ENCODE measurements at regions not wholly inside any gene's neighbourhood (a gene's known extent, or its start where the extent isn't known, plus 50 kb on each side); places are given as distances from the start of the nearest gene placed in this dataset.

GRCh38 chr1:4467241-4467640 lies 187.2 kb upstream of the AJAP1 start:
- no peak overlapping the region for H3K4me3 ChIP-seq
- intact Hi-C loops (cut with DNase I; ENCODE audit: low total_unique reads), result no loop called here
- peak in 1 of 2 donors; percentile 25 for DNase-seq
- no peaks in the 10 kb centered on the region for H3K4me1 ChIP-seq
- no peaks in the 10 kb centered on the region for H3K9me3 ChIP-seq
- H3K27me3 ChIP-seq, result no peaks in the 10 kb centered on the region
- no peak for TF ChIP-seq CTCF (IDR thresholded peaks at IDR 0.05)
- H3K36me3 ChIP-seq, result no peaks in the 10 kb centered on the region
- no peak overlapping the region for H3K27ac ChIP-seq

- no peak for TF ChIP-seq CTCF (IDR thresholded peaks at IDR 0.05)
- Histone ChIP-seq H3K27me3 (no peaks in the 10 kb centered on the region), H3K27ac (no peak overlapping the region), H3K4me1 (no peaks in the 10 kb centered on the region), H3K36me3 (no peaks in the 10 kb centered on the region), H3K4me3 (no peak overlapping the region), H3K9me3 (no peaks in the 10 kb centered on the region)
- intact Hi-C loops (cut with DNase I; ENCODE audit: low total_unique reads), result no loop called here
- peak in 1 of 2 donors; percentile 15 for DNase-seq
These were observed 186.0 kb upstream of the AJAP1 start for GRCh38 chr1:4468386-4468785.

- DNase-seq, result peak in 1 of 2 donors; percentile 33
- no peaks in the 10 kb centered on the region for H3K4me1 ChIP-seq
- H3K27me3 ChIP-seq, result no peaks in the 10 kb centered on the region
- no peak overlapping the region for H3K4me3 ChIP-seq
- no peak for TF ChIP-seq CTCF (IDR thresholded peaks at IDR 0.05)
- no peaks in the 10 kb centered on the region for H3K9me3 ChIP-seq
- H3K27ac ChIP-seq, result no peak overlapping the region
- intact Hi-C loops (cut with DNase I; ENCODE audit: low total_unique reads), result no loop called here
- H3K36me3 ChIP-seq, result no peaks in the 10 kb centered on the region
These were observed 185.4 kb upstream of the AJAP1 start for GRCh38 chr1:4468804-4469514.

GRCh38 chr1:4476394-4476793 lies 178.0 kb upstream of the AJAP1 start:
- Histone ChIP-seq H3K36me3 (no peaks in the 10 kb centered on the region), H3K9me3 (peaks cover 0 to 19% (median 7%) of the 10 kb centered on the region in 3 donors), H3K27me3 (peaks cover 0 to 1% of the 10 kb centered on the region in 2 donors), H3K4me3 (no peak overlapping the region), H3K4me1 (no peaks in the 10 kb centered on the region), H3K27ac (no peak overlapping the region)
- intact Hi-C loops (cut with DNase I; ENCODE audit: low total_unique reads), result no loop called here
- no peak for DNase-seq
- TF ChIP-seq CTCF (IDR thresholded peaks at IDR 0.05), result no peak

GRCh38 chr1:4481451-4481850 lies 173.0 kb upstream of the AJAP1 start:
- DNase-seq, result peak in 1 of 2 donors; percentile 58
- intact Hi-C loops (cut with DNase I; ENCODE audit: low total_unique reads), result no loop called here

More at GRCh38 chr1:4481451-4481850, 173.0 kb upstream of the AJAP1 start:
- no peaks in the 10 kb centered on the region for H3K36me3 ChIP-seq
- no peak overlapping the region for H3K27ac ChIP-seq
- H3K27me3 ChIP-seq, result peaks cover 0 to 14% of the 10 kb centered on the region in 2 donors
- H3K9me3 ChIP-seq, result peaks cover 0 to 9% (median 7%) of the 10 kb centered on the region in 3 donors
- TF ChIP-seq CTCF (IDR thresholded peaks at IDR 0.05), result no peak
- no peak overlapping the region for H3K4me3 ChIP-seq
- no peaks in the 10 kb centered on the region for H3K4me1 ChIP-seq

Measured in tibial artery (tissue), 4 donors.